Astrocyte (in vitro differentiated cells and primary cell): ENCODE measurements at regions not wholly inside any gene's neighbourhood (a gene's known extent, or its start where the extent isn't known, plus 50 kb on each side); places are given as distances from the start of the nearest gene placed in this dataset.

Experiments used
- CTCF ChIP-seq: IDR thresholded peaks from 2 replicates; pipeline ENCODE4 v1.5.1; 2011; ENCODE audit warnings: low read depth, mild to moderate bottlenecking, inconsistent platforms, low read length, moderate library complexity; ENCODE audit not compliant: insufficient read depth
- EZH2 ChIP-seq: IDR thresholded peaks from 2 replicates; pipeline ENCODE4 v1.6.1; 2012; ENCODE audit warnings: mild to moderate bottlenecking, low read length, inconsistent platforms; ENCODE audit not compliant: insufficient read depth

DNA sequence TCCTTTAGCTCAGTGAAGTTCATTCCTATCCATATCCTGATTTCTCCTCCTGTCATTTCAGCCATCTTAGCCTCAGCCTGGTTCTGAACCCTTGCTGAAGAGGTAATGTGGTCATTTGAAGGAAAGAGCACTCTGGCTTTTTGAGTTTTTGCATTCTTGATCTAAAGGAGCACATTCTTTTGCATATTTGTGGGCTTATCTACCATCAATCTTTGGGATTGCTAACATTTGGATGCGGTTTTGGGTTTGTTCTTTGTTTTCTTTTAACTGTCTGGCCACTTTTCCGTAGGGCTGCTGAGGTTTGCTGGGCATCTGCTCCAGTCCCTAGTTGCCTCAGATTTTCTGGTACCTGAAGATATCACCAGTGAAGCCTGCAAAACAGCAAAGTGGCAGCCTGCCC is 238.3 kb downstream of the EPM2A start:
- TF ChIP-seq EZH2 (no peak), CTCF (no peak)
